Body of pancreas (tissue), 4 donors: ENCODE measurements at regions not wholly inside any gene's neighbourhood (a gene's known extent, or its start where the extent isn't known, plus 50 kb on each side); places are given as distances from the start of the nearest gene placed in this dataset.

Experiments used
- POLR2A ChIP-seq, 3 donors: fragments of 450-650 bp; IDR thresholded peaks; one replicate each; pipeline ENCODE4 v1.6.1; 2016; ENCODE audit warnings: antibody characterized with exemption in 3 of 3, mild to moderate bottlenecking in 2 of 3
- TF ChIP-seq, protein P1 (sequence below), 7 experiments: fragments of 450-650 bp in 4 of 7; fragments of 200-600 bp in 3 of 7; sonication (generic) in 3 of 7; IDR thresholded peaks; one replicate each; pipeline ENCODE4 v1.5.1; 2016 to 2019; ENCODE audit warnings: antibody characterized with exemption in 7 of 7

DNA sequence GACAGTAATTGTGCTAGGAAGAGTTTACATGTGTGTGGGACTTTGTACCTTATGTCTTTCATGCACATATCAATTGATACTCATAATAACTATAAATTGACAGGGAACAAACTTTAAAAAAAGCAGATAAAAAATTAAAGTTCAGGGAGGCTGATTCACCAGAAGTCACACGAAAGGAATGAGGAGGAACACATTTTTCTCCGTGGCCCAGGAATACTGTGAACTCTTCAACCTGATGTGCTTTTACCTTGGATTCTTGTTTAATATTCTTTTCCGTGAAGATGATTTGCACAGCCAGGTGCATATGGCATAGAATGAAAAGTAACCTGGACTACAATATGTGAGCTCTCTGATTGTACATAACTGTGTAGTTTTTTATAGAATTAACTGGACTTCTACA lies 326.3 kb downstream of the CDH7 start:
- TF ChIP-seq POLR2A (IDR thresholded peaks at IDR 0.05), result no peak
- TF ChIP-seq, protein P1, sequence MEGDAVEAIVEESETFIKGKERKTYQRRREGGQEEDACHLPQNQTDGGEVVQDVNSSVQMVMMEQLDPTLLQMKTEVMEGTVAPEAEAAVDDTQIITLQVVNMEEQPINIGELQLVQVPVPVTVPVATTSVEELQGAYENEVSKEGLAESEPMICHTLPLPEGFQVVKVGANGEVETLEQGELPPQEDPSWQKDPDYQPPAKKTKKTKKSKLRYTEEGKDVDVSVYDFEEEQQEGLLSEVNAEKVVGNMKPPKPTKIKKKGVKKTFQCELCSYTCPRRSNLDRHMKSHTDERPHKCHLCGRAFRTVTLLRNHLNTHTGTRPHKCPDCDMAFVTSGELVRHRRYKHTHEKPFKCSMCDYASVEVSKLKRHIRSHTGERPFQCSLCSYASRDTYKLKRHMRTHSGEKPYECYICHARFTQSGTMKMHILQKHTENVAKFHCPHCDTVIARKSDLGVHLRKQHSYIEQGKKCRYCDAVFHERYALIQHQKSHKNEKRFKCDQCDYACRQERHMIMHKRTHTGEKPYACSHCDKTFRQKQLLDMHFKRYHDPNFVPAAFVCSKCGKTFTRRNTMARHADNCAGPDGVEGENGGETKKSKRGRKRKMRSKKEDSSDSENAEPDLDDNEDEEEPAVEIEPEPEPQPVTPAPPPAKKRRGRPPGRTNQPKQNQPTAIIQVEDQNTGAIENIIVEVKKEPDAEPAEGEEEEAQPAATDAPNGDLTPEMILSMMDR (IDR thresholded peaks at IDR 0.05), result no peak
